HT1080 (cell line): ENCODE measurements at regions not wholly inside any gene's neighbourhood (a gene's known extent, or its start where the extent isn't known, plus 50 kb on each side); places are given as distances from the start of the nearest gene placed in this dataset.

Experiments used
- DNase-seq: peaks from one replicate; pipeline ENCODE4 v3.0.0-alpha.2; 2015; ENCODE audit warnings: low read depth

DNA sequence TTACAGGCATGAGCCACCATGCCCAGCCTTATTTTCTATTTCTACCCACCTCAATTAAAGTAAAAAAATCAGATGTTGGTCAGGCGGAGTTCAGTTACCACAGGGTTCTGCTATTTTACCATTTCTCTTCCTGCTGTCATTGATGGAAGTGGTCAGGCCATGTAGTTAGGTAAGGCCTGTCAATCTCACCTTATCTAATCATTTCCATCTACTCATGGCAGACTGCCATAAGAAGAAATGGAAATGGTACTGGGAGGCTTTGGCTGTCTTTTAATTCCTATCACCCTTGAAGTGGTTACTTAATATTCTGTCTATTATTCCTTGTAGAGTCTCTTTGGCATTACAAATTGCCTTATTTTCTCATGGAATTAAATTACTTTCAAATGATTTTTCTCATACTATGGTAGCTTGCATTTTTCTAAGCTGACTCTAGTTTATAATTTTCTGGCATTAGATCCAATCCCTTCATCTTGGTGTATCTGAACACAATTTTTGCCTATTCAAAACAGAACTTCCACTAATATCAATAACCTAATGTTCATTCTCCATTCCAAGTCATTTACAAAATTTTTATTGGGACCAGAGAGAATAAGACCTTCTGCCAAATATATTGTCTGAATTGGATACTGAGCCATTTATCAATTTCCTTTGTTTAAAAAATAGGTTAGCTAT, 198.7 kb downstream of the DACT1 start:
- no peak for DNase-seq

DNA sequence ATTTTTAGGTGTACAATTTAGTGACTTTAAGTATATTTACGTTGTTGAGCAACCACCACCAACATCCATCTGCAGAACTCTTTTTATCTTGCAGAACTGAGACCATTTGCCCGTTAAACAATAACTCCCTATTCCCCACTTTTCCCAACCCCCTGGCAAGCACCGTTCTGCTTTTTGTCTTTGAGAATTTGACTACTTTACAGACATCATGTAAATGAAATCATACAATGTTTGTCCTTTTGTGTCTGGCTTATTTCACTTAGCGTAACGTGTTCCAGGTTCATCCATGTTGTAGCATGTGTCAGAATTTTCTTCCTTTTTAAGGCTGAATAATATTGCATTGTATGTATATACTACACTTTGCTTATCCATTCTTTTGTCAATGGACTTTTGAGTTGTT, 201.5 kb downstream of the DACT1 start:
- DNase-seq = no peak

GRCh38 chr14:58844544-58844943, 206.8 kb downstream of the DACT1 start:
- DNase-seq = no peak

GRCh38 chr14:58846682-58847465, 209.1 kb downstream of the DACT1 start:
- DNase-seq = no peak

DNA sequence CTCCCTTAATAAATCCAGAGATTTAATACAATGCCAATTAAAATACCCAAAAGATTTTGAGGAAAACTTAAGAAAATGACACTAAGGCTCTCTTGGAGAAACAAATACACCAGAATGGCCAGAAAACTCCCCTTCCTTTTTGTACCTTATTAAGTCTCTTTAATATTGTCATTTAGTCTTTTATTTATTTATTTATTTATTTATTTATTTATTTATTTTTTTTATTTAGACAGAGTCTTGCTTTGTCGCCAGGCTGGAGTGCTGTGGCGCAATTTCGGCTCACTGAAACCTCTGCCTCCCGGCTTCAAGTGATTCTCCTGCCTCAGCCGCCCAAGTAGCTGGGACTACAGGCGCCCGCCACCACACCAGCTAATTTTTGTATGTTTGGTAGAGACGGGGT, 210.6 kb downstream of the DACT1 start:
- no peak for DNase-seq

- DNase-seq = no peak
Measured at GRCh38 chr14:58849601-58850000, 211.8 kb downstream of the DACT1 start.

- no peak for DNase-seq
Measured at GRCh38 chr14:58850011-58850410, 212.2 kb downstream of the DACT1 start.

DNA sequence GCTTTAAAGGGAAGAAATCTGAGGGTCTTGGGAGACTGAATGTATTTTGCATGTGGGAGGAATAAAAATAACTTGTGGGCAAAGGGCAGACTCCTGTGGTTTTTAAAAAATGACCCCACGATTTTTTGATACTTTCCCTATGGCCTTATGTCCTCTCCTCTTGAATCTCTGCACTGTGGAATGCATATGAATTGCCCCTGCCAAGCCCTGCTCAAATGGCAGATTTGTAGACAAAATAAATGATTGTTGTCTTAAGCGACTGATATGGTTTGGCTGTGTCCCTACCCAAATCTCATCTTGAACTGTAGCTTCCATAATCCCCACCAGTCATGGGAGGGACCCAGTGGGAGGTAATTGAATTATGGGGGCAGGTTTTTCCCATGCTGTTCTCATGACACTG, 223.8 kb downstream of the DACT1 start:
- no peak for DNase-seq

GRCh38 chr14:58862416-58863160, 224.8 kb downstream of the DACT1 start:
- DNase-seq = no peak

GRCh38 chr14:58863661-58864345, 226.0 kb downstream of the DACT1 start:
- DNase-seq = no peak

DNA sequence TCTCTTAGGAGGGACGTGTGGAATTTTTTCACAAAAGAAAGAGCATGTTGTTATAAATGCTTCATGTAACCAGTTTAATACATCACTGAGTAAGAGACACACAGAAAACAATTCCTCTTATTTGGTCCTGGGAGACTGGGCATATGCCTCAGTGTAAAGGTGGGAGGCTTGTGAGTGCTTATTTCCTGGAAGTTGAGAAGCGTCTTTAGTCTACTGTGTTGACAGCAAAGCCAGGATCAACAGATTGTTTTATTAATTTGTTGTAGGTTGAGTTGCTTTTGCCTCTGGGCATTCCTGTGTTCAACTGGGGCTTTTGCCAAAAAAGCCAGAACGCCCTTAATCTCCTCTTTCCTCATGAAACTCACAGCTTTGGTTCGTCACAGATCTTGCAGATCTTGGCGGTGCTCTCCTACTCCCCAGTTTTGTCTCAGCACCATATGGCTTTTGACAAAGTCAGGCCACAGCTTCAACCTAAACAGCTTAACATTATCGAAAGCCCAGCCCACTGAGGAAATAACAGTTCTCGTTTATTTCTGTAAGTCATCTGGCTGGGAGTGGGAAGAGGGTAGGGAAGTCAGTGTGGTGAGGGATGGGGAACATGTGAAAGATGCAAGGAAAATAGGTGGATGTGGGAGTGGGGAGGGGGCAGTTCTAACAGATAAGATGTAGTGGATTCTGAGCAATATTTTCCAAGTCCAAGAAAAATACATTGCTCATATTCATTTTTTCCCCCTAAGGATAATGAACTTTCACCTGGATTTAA, 227.2 kb downstream of the DACT1 start:
- no peak for DNase-seq

- DNase-seq = peak; percentile 11
Measured at GRCh38 chr14:58865514-58866281, 227.9 kb downstream of the DACT1 start.

DNA sequence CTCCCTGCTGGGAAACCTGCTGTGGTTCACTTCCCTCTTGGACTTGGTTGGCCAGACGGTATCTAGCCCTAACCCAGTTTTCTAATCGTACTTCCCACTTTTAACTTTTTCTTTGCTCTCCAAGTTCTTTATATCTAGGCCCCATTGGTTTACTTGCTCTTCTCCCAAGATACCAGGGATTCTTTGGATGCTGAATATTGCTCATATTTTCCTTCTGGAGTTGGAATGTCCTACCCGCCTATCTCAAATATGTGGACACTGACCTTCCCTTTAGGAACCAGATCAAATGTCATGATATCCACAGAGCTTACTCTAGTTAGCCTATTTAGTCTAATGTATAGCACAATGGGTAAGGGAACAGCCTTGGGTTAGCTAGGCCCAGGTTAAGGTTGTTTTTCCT, 228.6 kb downstream of the DACT1 start:
- no peak for DNase-seq

GRCh38 chr14:58870961-58871360, 233.2 kb downstream of the DACT1 start:
- no peak for DNase-seq

GRCh38 chr14:58871573-58871972, 233.8 kb downstream of the DACT1 start:
- no peak for DNase-seq

GRCh38 chr14:58872061-58872460, 234.3 kb downstream of the DACT1 start:
- DNase-seq = no peak

DNA sequence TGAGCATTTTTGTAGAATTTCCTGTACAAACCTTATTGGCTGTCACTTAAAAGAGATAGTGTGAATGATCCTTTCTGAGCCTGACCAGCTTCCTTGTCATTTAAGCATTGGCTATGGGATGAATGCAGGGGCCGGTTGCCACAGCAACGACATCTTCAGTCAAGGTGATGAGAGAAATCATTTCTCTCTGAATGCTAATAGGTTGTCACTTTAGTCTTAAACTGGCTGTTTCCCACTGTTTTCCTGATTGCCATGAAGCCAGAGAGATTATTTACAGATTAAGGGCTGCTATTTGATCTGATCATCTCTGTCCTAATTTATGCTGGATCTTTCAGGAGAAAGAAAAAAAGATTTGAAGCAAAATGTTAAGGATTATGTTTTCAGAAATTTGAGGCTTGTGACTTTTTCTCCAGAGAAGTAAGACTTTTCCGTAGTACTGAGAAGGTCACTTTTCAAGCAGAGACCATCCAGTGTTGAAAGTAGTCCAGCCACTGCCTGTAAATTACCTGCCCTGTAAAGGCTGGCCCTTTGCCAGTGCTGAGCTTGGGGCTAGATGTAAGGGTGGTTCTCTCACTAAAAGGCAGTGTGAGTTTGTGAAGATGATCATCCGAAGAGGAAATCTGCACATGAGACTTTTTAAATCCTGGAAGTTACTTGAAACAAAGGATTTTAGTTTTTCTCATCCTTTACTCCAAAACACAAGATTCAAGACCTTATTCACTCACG, 235.6 kb downstream of the DACT1 start:
- DNase-seq = no peak

DNA sequence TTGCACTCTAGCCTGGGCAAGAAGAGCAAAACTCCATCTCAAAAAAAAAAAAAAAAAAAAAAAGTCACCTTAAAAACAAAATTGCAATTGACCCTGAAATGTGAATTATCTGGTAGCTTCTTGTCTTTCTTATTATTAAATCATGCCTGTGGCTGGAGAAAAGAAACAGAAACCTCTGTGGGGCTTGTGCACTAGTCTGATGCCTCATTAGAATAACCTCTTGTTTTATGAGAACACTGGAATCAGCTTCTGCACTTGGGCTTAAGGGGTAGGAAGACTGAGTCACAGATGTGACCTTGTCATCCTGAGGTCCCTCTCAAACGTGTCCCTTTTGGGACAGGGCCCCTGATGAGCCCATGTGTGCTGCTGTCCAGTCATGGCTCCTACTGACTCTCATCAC, 237.9 kb downstream of the DACT1 start:
- no peak for DNase-seq

GRCh38 chr14:58876608-58877007, 238.8 kb downstream of the DACT1 start:
- DNase-seq = no peak
